ENCODE measurements at regions not wholly inside any gene's neighbourhood (a gene's known extent, or its start where the extent isn't known, plus 50 kb on each side); places are given as distances from the start of the nearest gene placed in this dataset.

- no peak overlapping the region for H3K4me3 ChIP-seq
- ATAC-seq (no peak), FAIRE-seq (no peak), DNase-seq (ENCODE audit: low read depth, low spot score) (no peak)
- no peaks in the 10 kb centered on the region for H3K9me3 ChIP-seq (replicated peaks; ENCODE audit: control insufficient read depth, insufficient read depth, low read length)
- CTCF ChIA-PET, result no interaction called here
- no peaks in the 10 kb centered on the region for H3K27me3 ChIP-seq (replicated peaks in 1 of 2; ENCODE audit: control insufficient read depth in 2 of 2, insufficient read depth in 2 of 2, low read length in 1 of 2)
- in situ Hi-C loops (cut with MboI) (no loop called here), intact Hi-C loops (cut with micrococcal nuclease; ENCODE audit: unreplicated experiment) (no loop called here)
- no peaks in the 10 kb centered on the region for H3K36me3 ChIP-seq (ENCODE audit: control insufficient read depth in 2 of 2, insufficient read depth in 2 of 2, low read length in 1 of 2)
- H3K27ac ChIP-seq (ENCODE audit: control insufficient read depth, insufficient read depth), result no peak overlapping the region
- RAD21 ChIA-PET (ENCODE audit: unreplicated experiment), result no interaction called here
- WGBS (ENCODE audit: insufficient coverage, insufficient replicate concordance, low lambda C conversion rate, missing lambda C conversion rate), result 21% methylated on average over 4 of the region's 4 CpGs
- no peak overlapping the region for H3K4me2 ChIP-seq (ENCODE audit: control insufficient read depth, insufficient read depth)
- no peak overlapping the region for H2AFZ ChIP-seq (ENCODE audit: control insufficient read depth, low read depth, low read length)
- H4K20me1 ChIP-seq (ENCODE audit: control insufficient read depth, insufficient read depth), result no peaks in the 10 kb centered on the region
- SMC1A ChIA-PET (ENCODE audit: uncharacterized antibody, unreplicated experiment), result interaction anchor here (0.8 to 2.0 kb wide), 2 partner anchors 10 to 32 kb away, joined by 3 to 10 read pairs; no protein-coding TSS in a partner anchor
- H3K9ac ChIP-seq (ENCODE audit: control insufficient read depth, insufficient read depth, low read length), result no peak overlapping the region
- H3K4me1 ChIP-seq (ENCODE audit: control insufficient read depth, insufficient read depth, low read length), result no peaks in the 10 kb centered on the region
- no TSS peak for BruUV-seq (replicated peaks)
- no peak for TF ChIP-seq ELK1 (IDR thresholded peaks at IDR 0.05; ENCODE audit: low read depth, low read length)
- no peak for TF ChIP-seq FOS (IDR thresholded peaks at IDR 0.05; ENCODE audit: borderline replicate concordance, extremely low read depth, insufficient read length)
- no peak for TF ChIP-seq BCL3 (IDR thresholded peaks at IDR 0.05; ENCODE audit: borderline replicate concordance, insufficient read depth, low read depth, low read length, poor library complexity, severe bottlenecking)
- no peak for TF ChIP-seq ZNF274 (IDR thresholded peaks at IDR 0.05; ENCODE audit: insufficient read depth, insufficient read length)
- no peak for TF ChIP-seq ZNF24 (IDR thresholded peaks at IDR 0.05)
- no peak for TF ChIP-seq PAX5 (IDR thresholded peaks at IDR 0.05; ENCODE audit: borderline replicate concordance, low read depth, low read length)
- TF ChIP-seq STAT1 (conservative IDR thresholded peaks at IDR 0.05), result no peak
- no peak for TF ChIP-seq YBX1 (IDR thresholded peaks at IDR 0.05)
- TF ChIP-seq NFYA (IDR thresholded peaks at IDR 0.05; ENCODE audit: borderline replicate concordance, low read depth, low read length), result no peak
- TF ChIP-seq SKIL (IDR thresholded peaks at IDR 0.05; ENCODE audit: low read depth, poor library complexity, severe bottlenecking), result no peak
- no peak for TF ChIP-seq CBX3 (IDR thresholded peaks at IDR 0.05; ENCODE audit: borderline replicate concordance, low read depth)
- no peak for TF ChIP-seq POLR2AphosphoS2 (IDR thresholded peaks at IDR 0.05; ENCODE audit: low read depth, low read length)
- TF ChIP-seq ESRRA (IDR thresholded peaks at IDR 0.05; ENCODE audit: low read length), result no peak
- TF ChIP-seq SMARCA5 (IDR thresholded peaks at IDR 0.05), result no peak
- no peak for TF ChIP-seq ZNF384 (IDR thresholded peaks at IDR 0.05; ENCODE audit: borderline replicate concordance, low read depth, low read length)
- TF ChIP-seq WRNIP1 (IDR thresholded peaks at IDR 0.05; ENCODE audit: borderline replicate concordance, low read depth, low read length), result no peak
- no peak for TF ChIP-seq EED (IDR thresholded peaks at IDR 0.05; ENCODE audit: low read depth)
- POLR2A ChIA-PET, result no interaction called here
- no peaks in the 10 kb centered on the region for H3K79me2 ChIP-seq (ENCODE audit: control insufficient read depth, insufficient read depth, low read length)
These were observed 1864.8 kb downstream of the MAT2B start for GRCh38 chr5:165370233-165370632.

Data from GM12878 (cell line).